Esophagus muscularis mucosa (tissue), 4 donors: ENCODE measurements at regions not wholly inside any gene's neighbourhood (a gene's known extent, or its start where the extent isn't known, plus 50 kb on each side); places are given as distances from the start of the nearest gene placed in this dataset.

Source experiments
- DNase-seq: peaks from one replicate; pipeline ENCODE4 v3.0.0-alpha.2; 2017; ENCODE audit errors: extremely low spot score
- H3K27ac ChIP-seq, 4 donors: fragments of 200-600 bp; sonication (generic); replicated peaks in 1 of 4; 1 replicate in 3 of 4; 2 replicates in 1 of 4; pipeline ENCODE4 v1.5.1; 2016 to 2019; ENCODE audit warnings: mild to moderate bottlenecking in 1 of 4
- H3K27me3 ChIP-seq, 4 donors: fragments of 200-600 bp; sonication (generic); one replicate each; pipeline versions ENCODE4 v1.5.1 to v1.6.0; 2016 to 2019
- H3K36me3 ChIP-seq, 4 donors: fragments of 200-600 bp; sonication (generic); one replicate each; pipeline ENCODE4 v1.5.1; 2016 to 2019
- H3K4me1 ChIP-seq, 4 donors: fragments of 200-600 bp; sonication (generic); one replicate each; pipeline ENCODE4 v1.5.1; 2016 to 2019
- H3K4me3 ChIP-seq, 4 donors: fragments of 200-600 bp; sonication (generic); 1 replicate in 2 of 4; 2 replicates in 2 of 4; pipeline ENCODE4 v1.5.1; 2016 to 2019; ENCODE audit warnings: mild to moderate bottlenecking in 4 of 4, moderate library complexity in 1 of 4
- H3K9me3 ChIP-seq, 4 donors: fragments of 200-600 bp; sonication (generic); 1 replicate in 3 of 4; 2 replicates in 1 of 4; pipeline ENCODE4 v1.5.1; 2016 to 2019
- CTCF ChIP-seq, 3 experiments: fragments of 200-600 bp in 2 of 3; fragments of 450-650 bp in 1 of 3; sonication (generic) in 2 of 3; IDR thresholded peaks; one replicate each; pipeline ENCODE4 v1.5.1; 2017 to 2019; ENCODE audit warnings: antibody characterized with exemption in 3 of 3, mild to moderate bottlenecking in 2 of 3, moderate library complexity in 1 of 3
- EP300 ChIP-seq: sonication (generic); formaldehyde crosslinking; IDR thresholded peaks from one replicate; pipeline ENCODE4 v1.6.1; 2017; ENCODE audit warnings: antibody characterized with exemption
- POLR2A ChIP-seq: fragments of 450-650 bp; IDR thresholded peaks from one replicate; pipeline ENCODE4 v1.6.1; 2017; ENCODE audit warnings: antibody characterized with exemption, moderate library complexity, mild to moderate bottlenecking, low read depth
- POLR2AphosphoS5 ChIP-seq, 2 donors: sonication (generic); formaldehyde crosslinking; IDR thresholded peaks; one replicate each; pipeline ENCODE4 v1.6.1; 2017; ENCODE audit warnings: antibody characterized with exemption in 2 of 2
- WGBS: methylation state at CpG from one replicate; pipeline ENCODE4 v1.1.5; 2018; 5-methylcytosine and 5-hydroxymethylcytosine counted together
- intact Hi-C: fragments of 100-400 bp; cut with DNase I; formaldehyde crosslinking; loops from one replicate; pipeline ENCODE4 v1.15.1; 2023

GRCh38 chr2:146623771-146624170 lies 1221.1 kb upstream of the ACVR2A start:
- intact Hi-C loops: no loop called here
- no peak overlapping the region for H3K27ac ChIP-seq
- no peaks in the 10 kb centered on the region for H3K4me1 ChIP-seq
- peaks cover 0 to 8% (median 0%) of the 10 kb centered on the region in 4 donors for H3K9me3 ChIP-seq
- WGBS: 77% methylated on average over 3 of the region's 3 CpGs
- no peak for DNase-seq
- no peak overlapping the region for H3K4me3 ChIP-seq
- H3K27me3 ChIP-seq: no peaks in the 10 kb centered on the region
- no peak for TF ChIP-seq POLR2A
- no peak for TF ChIP-seq CTCF (IDR thresholded peaks at IDR 0.05)
- TF ChIP-seq EP300: no peak
- no peak for TF ChIP-seq POLR2AphosphoS5 (IDR thresholded peaks at IDR 0.05)
- no peaks in the 10 kb centered on the region for H3K36me3 ChIP-seq

- 67% methylated on average over 1 of the region's 1 CpG for WGBS
- Histone ChIP-seq H3K27me3 (no peaks in the 10 kb centered on the region), H3K9me3 (peaks cover 0 to 10% (median 0%) of the 10 kb centered on the region in 4 donors), H3K27ac (no peak overlapping the region), H3K36me3 (no peaks in the 10 kb centered on the region), H3K4me3 (no peak overlapping the region), H3K4me1 (no peaks in the 10 kb centered on the region)
- intact Hi-C loops: no loop called here
- no peak for DNase-seq
- no peak for TF ChIP-seq CTCF (IDR thresholded peaks at IDR 0.05)
- TF ChIP-seq EP300: no peak
- no peak for TF ChIP-seq POLR2A
- no peak for TF ChIP-seq POLR2AphosphoS5 (IDR thresholded peaks at IDR 0.05)
Measured at GRCh38 chr2:146621656-146622055, 1223.2 kb upstream of the ACVR2A start.

- intact Hi-C loops: no loop called here
- Histone ChIP-seq H3K27ac (no peak overlapping the region), H3K36me3 (no peaks in the 10 kb centered on the region), H3K4me1 (no peaks in the 10 kb centered on the region), H3K9me3 (peaks cover 0 to 20% (median 0%) of the 10 kb centered on the region in 4 donors), H3K4me3 (no peak overlapping the region), H3K27me3 (no peaks in the 10 kb centered on the region)
- TF ChIP-seq CTCF (IDR thresholded peaks at IDR 0.05) (no peak), EP300 (no peak), POLR2A (no peak), POLR2AphosphoS5 (IDR thresholded peaks at IDR 0.05) (no peak)
- no peak for DNase-seq
- 81% methylated on average over 1 of the region's 1 CpG for WGBS
Measured at GRCh38 chr2:146615778-146616177, 1229.1 kb upstream of the ACVR2A start.

GRCh38 chr2:146608490-146608889 lies 1236.3 kb upstream of the ACVR2A start:
- TF ChIP-seq POLR2A: no peak
- no peak for TF ChIP-seq CTCF (IDR thresholded peaks at IDR 0.05)
- no peak for TF ChIP-seq POLR2AphosphoS5 (IDR thresholded peaks at IDR 0.05)
- TF ChIP-seq EP300: no peak
- intact Hi-C loops: no loop called here
- Histone ChIP-seq H3K27me3 (no peaks in the 10 kb centered on the region), H3K9me3 (no peaks in the 10 kb centered on the region), H3K36me3 (no peaks in the 10 kb centered on the region), H3K4me3 (no peak overlapping the region), H3K27ac (no peak overlapping the region), H3K4me1 (no peaks in the 10 kb centered on the region)
- WGBS: 75% methylated on average over 1 of the region's 1 CpG
- DNase-seq: no peak

GRCh38 chr2:146604521-146604920 lies 1240.3 kb upstream of the ACVR2A start:
- no peak overlapping the region for H3K4me3 ChIP-seq
- no peaks in the 10 kb centered on the region for H3K27me3 ChIP-seq
- no peak overlapping the region for H3K27ac ChIP-seq
- no peaks in the 10 kb centered on the region for H3K9me3 ChIP-seq
- TF ChIP-seq EP300 (no peak), POLR2AphosphoS5 (IDR thresholded peaks at IDR 0.05) (no peak), POLR2A (no peak), CTCF (IDR thresholded peaks at IDR 0.05) (no peak)
- WGBS: 91% methylated on average over 4 of the region's 4 CpGs
- intact Hi-C loops: no loop called here
- no peaks in the 10 kb centered on the region for H3K36me3 ChIP-seq
- no peak for DNase-seq
- H3K4me1 ChIP-seq: no peaks in the 10 kb centered on the region
